Upper lobe of left lung (tissue), 4 donors: ENCODE measurements at regions not wholly inside any gene's neighbourhood (a gene's known extent, or its start where the extent isn't known, plus 50 kb on each side); places are given as distances from the start of the nearest gene placed in this dataset.

ENCODE experiments used
- CTCF ChIP-seq, 6 experiments: fragments of 450-650 bp in 4 of 6; fragments of 200-600 bp in 2 of 6; sonication (generic) in 2 of 6; IDR thresholded peaks; one replicate each; pipeline ENCODE4 v1.5.1; 2016 to 2019; ENCODE audit warnings: antibody characterized with exemption in 6 of 6
- EP300 ChIP-seq, 4 donors: sonication (generic); formaldehyde crosslinking; IDR thresholded peaks; one replicate each; pipeline ENCODE4 v1.5.1; 2017; ENCODE audit warnings: antibody characterized with exemption in 4 of 4, control low read depth in 2 of 4
- POLR2AphosphoS5 ChIP-seq, 2 donors: sonication (generic); formaldehyde crosslinking; IDR thresholded peaks; one replicate each; pipeline ENCODE4 v1.5.1; 2017; ENCODE audit warnings: antibody characterized with exemption in 2 of 2

DNA sequence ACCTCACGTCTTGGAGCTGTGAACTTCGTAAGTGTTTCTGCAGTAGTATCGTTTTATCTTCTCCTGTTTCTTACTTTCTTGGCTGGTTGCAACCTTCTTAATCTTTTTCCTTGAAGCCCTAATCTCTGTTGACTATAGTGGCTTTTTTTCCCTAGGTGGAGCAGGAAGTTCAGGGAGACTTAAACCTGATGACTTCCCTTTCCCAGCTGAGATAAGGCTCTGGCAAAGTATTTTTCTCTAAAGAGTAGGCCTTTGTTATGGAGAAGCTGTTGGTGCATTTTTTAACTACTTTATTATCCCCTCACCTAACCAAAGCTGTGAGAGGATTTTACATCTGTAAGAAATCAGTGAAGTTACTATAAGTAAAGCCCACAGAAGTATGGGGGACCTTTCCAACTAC lies 723.1 kb upstream of the RIOK2 start:
- no peak for TF ChIP-seq CTCF (IDR thresholded peaks at IDR 0.05)
- no peak for TF ChIP-seq POLR2AphosphoS5 (IDR thresholded peaks at IDR 0.05)
- no peak for TF ChIP-seq EP300 (IDR thresholded peaks at IDR 0.05)
